GM19351 (cell line): ENCODE measurements at regions not wholly inside any gene's neighbourhood (a gene's known extent, or its start where the extent isn't known, plus 50 kb on each side); places are given as distances from the start of the nearest gene placed in this dataset.

Experiments used
- ATAC-seq: cut with Tn5 transposase; IDR thresholded peaks from one replicate; pipeline ENCODE4 v1.9.1; 2021; ENCODE audit warnings: mild to moderate bottlenecking, moderate library complexity; ENCODE audit not compliant: unreplicated experiment

- ATAC-seq = no peak
Observed at GRCh38 chr2:103734911-103735310, 973.1 kb downstream of the TMEM182 start.

GRCh38 chr2:103738108-103738507 is 976.3 kb downstream of the TMEM182 start:
- ATAC-seq = no peak

DNA sequence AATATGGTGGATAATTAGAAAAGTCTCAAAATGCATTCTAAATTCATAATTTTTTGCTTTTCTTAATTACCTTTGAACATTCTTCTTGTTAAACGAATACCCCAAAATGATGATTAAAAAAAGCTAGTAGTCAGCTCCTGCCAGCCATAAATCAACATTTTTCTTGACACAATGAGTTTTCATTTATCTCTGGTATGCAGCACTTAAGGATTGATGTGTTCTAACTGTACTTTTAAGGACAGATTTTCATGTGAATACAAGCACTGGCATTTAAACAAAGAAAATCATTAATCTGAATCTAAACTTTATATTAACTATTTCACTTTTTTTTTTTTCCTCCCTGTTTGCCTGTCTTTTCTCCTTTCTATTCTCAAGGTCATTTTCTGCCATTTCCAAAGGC is 976.8 kb downstream of the TMEM182 start:
- no peak for ATAC-seq

GRCh38 chr2:103739186-103739585 is 977.4 kb downstream of the TMEM182 start:
- ATAC-seq = no peak

GRCh38 chr2:103739921-103740320 is 978.1 kb downstream of the TMEM182 start:
- ATAC-seq = no peak

- no peak for ATAC-seq
Observed at GRCh38 chr2:103740631-103741030, 978.8 kb downstream of the TMEM182 start.

DNA sequence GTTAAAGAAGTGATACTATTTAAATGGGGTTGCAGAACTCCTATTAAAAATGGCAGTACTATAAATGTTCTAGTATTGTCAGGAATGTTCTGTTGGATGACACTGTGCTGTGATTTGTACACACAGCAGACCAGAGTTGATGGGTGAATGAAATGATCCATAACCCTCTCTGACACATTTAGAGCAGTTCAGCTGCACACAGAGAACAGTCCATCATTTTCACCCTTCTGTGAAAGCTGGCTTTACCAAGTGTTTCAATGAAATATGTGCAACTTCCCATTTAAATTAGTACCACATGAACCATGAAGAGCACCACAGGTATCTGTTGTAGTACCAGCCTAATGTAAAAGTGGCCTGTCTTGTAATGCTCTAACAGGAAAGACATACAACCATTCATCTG is 981.4 kb downstream of the TMEM182 start:
- ATAC-seq = no peak

- no peak for ATAC-seq
Observed at GRCh38 chr2:103754530-103754929, 992.7 kb downstream of the TMEM182 start.

GRCh38 chr2:103773884-103774283 is 1012.1 kb downstream of the TMEM182 start:
- ATAC-seq = no peak

- ATAC-seq = no peak
Observed at GRCh38 chr2:103780088-103780702, 1018.4 kb downstream of the TMEM182 start.

GRCh38 chr2:103781313-103781712 is 1019.5 kb downstream of the TMEM182 start:
- no peak for ATAC-seq

DNA sequence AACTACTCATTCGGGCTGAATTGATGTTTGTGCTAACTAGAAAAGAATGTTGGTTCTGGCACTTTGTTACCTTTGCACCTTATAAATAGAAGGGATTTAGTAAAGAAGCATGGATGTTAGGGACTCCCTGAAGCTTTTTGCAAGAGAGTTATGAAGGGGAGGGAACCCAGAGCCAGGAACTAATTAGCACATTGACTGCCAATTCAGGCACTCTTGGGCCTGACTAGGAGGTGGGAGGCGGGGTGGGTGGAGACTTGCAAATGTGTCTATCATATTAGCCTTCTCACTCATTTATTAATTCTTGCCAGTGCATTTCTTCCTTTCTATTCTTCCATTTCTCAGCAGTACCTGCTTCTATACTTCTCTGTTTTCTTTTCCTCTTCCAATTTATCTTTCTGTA is 1022.4 kb downstream of the TMEM182 start:
- ATAC-seq = no peak

- no peak for ATAC-seq
Observed at GRCh38 chr2:103785432-103785831, 1023.6 kb downstream of the TMEM182 start.

DNA sequence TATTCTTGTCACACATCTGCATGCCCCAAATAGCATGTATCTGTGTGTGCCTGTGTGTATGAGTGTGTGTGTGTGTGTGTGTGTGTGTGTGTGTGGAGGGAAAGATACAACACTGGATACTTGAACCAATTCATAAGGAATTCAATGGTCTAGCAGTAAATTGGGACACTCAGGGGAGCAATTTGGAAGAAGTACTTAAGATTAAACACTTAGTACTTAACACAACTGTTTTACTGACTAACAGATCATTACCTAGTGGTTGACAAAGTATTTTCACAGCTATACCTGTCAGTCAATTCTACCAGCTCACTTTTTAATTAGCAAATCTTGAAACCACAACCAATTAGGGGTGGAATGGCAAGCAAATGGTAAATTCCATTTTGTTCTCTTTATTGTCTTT is 1024.1 kb downstream of the TMEM182 start:
- no peak for ATAC-seq

GRCh38 chr2:103788389-103788788 is 1026.6 kb downstream of the TMEM182 start:
- no peak for ATAC-seq

DNA sequence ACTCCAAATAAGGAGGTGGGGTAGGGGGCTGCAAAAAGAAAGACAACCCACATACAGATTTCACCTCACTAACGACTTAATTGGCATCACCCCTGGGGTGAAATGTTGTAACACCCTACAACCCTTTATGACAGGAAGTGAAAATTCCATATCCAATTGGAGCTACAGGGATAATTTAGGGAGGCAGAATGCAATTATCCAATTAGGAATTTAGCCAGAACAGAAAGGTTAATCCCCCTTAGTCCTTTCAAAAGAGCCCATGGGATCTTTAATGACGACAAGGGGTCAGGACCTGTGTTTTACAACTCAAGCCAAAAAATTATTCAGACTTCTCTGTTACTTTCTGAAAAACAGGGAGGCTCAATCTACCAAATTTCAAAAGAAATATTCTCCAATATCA is 1027.1 kb downstream of the TMEM182 start:
- no peak for ATAC-seq

- ATAC-seq = no peak
Observed at GRCh38 chr2:103789381-103790095, 1027.7 kb downstream of the TMEM182 start.

DNA sequence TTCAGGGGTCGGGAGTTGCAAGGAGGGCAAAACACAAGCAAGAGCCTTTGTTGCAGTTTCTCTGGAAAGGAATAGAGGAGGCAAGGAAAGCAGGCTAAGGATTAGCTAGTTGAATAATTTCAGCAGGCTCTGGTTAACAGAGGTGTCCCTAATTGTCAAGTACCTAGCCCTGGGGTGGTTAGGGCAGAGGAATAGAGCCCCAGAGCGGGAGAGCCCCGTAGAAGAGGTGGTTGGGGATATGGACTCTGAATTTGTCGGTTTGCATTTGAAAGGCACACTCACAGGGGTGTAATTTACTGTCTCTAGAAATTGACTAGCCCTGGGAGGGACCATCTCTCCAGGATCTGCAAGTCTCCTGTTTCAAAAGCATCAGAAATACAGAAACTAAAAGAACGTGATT is 1030.2 kb downstream of the TMEM182 start:
- ATAC-seq = no peak

GRCh38 chr2:103798291-103798690 is 1036.5 kb downstream of the TMEM182 start:
- no peak for ATAC-seq

- no peak for ATAC-seq
Observed at GRCh38 chr2:103804013-103804412, 1042.2 kb downstream of the TMEM182 start.

GRCh38 chr2:103805746-103806145 is 1043.9 kb downstream of the TMEM182 start:
- ATAC-seq = no peak

- ATAC-seq = no peak
Observed at GRCh38 chr2:103808814-103809213, 1045.1 kb upstream of the POU3F3 start.

DNA sequence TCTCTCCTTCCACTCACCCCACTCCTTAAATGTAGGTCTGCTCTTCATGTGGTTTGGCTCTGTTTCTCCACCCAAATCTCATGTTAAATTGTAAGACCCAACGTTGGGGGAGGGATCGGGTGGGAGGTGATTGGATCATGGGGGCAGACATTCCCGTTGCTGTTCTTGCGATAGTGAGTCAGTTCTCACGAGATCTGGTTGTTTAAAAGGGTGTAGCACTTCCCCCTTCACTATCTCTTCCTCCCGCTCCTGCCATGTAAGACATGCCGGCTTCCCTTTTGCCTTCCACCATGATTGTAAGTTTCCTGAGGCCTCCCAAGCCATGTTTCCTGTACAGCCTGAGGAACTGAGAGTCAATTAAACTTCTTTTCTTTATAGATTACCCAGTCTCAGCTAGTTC is 1044.5 kb upstream of the POU3F3 start:
- ATAC-seq = no peak
